ENCODE measurements at regions not wholly inside any gene's neighbourhood (a gene's known extent, or its start where the extent isn't known, plus 50 kb on each side); places are given as distances from the start of the nearest gene placed in this dataset.

- Histone ChIP-seq H3K27me3 (ENCODE audit: control insufficient read depth in 2 of 2, insufficient read depth in 2 of 2, low read length in 2 of 2) (no peaks in the 10 kb centered on the region), H3K79me2 (ENCODE audit: control insufficient read depth, insufficient read depth, low read length) (no peaks in the 10 kb centered on the region), H4K20me1 (replicated peaks; ENCODE audit: control insufficient read depth, extremely low read depth, insufficient read depth, low read length) (no peaks in the 10 kb centered on the region), H3K9me1 (replicated peaks; ENCODE audit: control insufficient read depth, extremely low read depth, insufficient read depth, low read length) (no peaks in the 10 kb centered on the region), H2AFZ (ENCODE audit: low read depth, low read length) (no peak overlapping the region), H3K36me3 (ENCODE audit: control insufficient read depth in 2 of 2, extremely low read depth in 1 of 2, insufficient read depth in 2 of 2, low read length in 2 of 2) (no peaks in the 10 kb centered on the region), H3K4me2 (ENCODE audit: insufficient read depth, low read length) (no peak overlapping the region), H3K27ac (ENCODE audit: insufficient read depth, low read depth, low read length) (no peak overlapping the region), H3K9me3 (replicated peaks; ENCODE audit: control insufficient read depth, insufficient read depth, low read length) (no peaks in the 10 kb centered on the region), H3K9ac (replicated peaks; ENCODE audit: extremely low read depth, insufficient read depth, low read length) (no peak overlapping the region), H3K4me1 (ENCODE audit: control insufficient read depth, extremely low read depth, insufficient read depth, low read length) (no peaks in the 10 kb centered on the region), H3K4me3 (replicated peaks in 1 of 3; ENCODE audit: insufficient read depth in 1 of 3, low read depth in 1 of 3, low read length in 3 of 3) (no peak overlapping the region)
- dilution Hi-C loops (cut with MboI; ENCODE audit: extremely low pct_ligation_motif_present, low sequenced_read_pairs) (no loop called here), intact Hi-C loops (cut with micrococcal nuclease) (loop anchor here (1.0 kb wide), 2 partner anchors 265 to 336 kb away; no protein-coding TSS in a partner anchor)
- peak; percentile 43 for DNase-seq (ENCODE audit: low read depth, low spot score)
- ChIA-PET CTCF (interaction anchor here (0.6 to 2.6 kb wide), 21 partner anchors 8 to 734 kb away, joined by 3 to 25 read pairs (median 6); no protein-coding TSS in a partner anchor), POLR2A (no interaction called here)
- TF ChIP-seq FOS (IDR thresholded peaks at IDR 0.05; ENCODE audit: borderline replicate concordance, insufficient read depth, low read length) (no peak), CTCF (IDR thresholded peaks at IDR 0.05; ENCODE audit: extremely low read depth in 1 of 2, insufficient read depth in 1 of 2, low read depth in 1 of 2, low read length in 2 of 2) (peak; percentile 69 to 86)
- peak; percentile 60 for FAIRE-seq
- no TSS peak for BruUV-seq (replicated peaks)
These were observed 295.1 kb upstream of the PLET1 start for GRCh38 chr11:112555491-112556364.

GRCh38 chr11:112558691-112559090, 298.0 kb upstream of the PLET1 start:
- no peaks in the 10 kb centered on the region for H3K9me3 ChIP-seq (replicated peaks; ENCODE audit: control insufficient read depth, insufficient read depth, low read length)
- H3K36me3 ChIP-seq (ENCODE audit: control insufficient read depth in 2 of 2, extremely low read depth in 1 of 2, insufficient read depth in 2 of 2, low read length in 2 of 2): no peaks in the 10 kb centered on the region
- no TSS peak for BruUV-seq (replicated peaks)
- ChIA-PET POLR2A (no interaction called here), CTCF (no interaction called here)
- H3K4me2 ChIP-seq (ENCODE audit: insufficient read depth, low read length): no peak overlapping the region
- H3K27me3 ChIP-seq (ENCODE audit: control insufficient read depth in 2 of 2, insufficient read depth in 2 of 2, low read length in 2 of 2): no peaks in the 10 kb centered on the region
- no peak overlapping the region for H3K4me3 ChIP-seq (replicated peaks in 1 of 3; ENCODE audit: insufficient read depth in 1 of 3, low read depth in 1 of 3, low read length in 3 of 3)
- no peak for DNase-seq (ENCODE audit: low read depth, low spot score)
- no peak overlapping the region for H3K9ac ChIP-seq (replicated peaks; ENCODE audit: extremely low read depth, insufficient read depth, low read length)
- no peak overlapping the region for H3K27ac ChIP-seq (ENCODE audit: insufficient read depth, low read depth, low read length)
- intact Hi-C loops (cut with micrococcal nuclease): no loop called here
- no peak for FAIRE-seq
- no peak overlapping the region for H2AFZ ChIP-seq (ENCODE audit: low read depth, low read length)
- H4K20me1 ChIP-seq (replicated peaks; ENCODE audit: control insufficient read depth, extremely low read depth, insufficient read depth, low read length): no peaks in the 10 kb centered on the region
- H3K79me2 ChIP-seq (ENCODE audit: control insufficient read depth, insufficient read depth, low read length): no peaks in the 10 kb centered on the region
- no peaks in the 10 kb centered on the region for H3K4me1 ChIP-seq (ENCODE audit: control insufficient read depth, extremely low read depth, insufficient read depth, low read length)
- no peaks in the 10 kb centered on the region for H3K9me1 ChIP-seq (replicated peaks; ENCODE audit: control insufficient read depth, extremely low read depth, insufficient read depth, low read length)
- TF ChIP-seq POLR2A (IDR thresholded peaks at IDR 0.05; ENCODE audit: low read depth, low read length) (no peak), GATA2 (IDR thresholded peaks at IDR 0.05; ENCODE audit: insufficient read depth, insufficient read length, low read depth, low read length) (no peak), MAX (IDR thresholded peaks at IDR 0.05; ENCODE audit: insufficient read depth, insufficient read length) (no peak), CTCF (IDR thresholded peaks at IDR 0.05; ENCODE audit: extremely low read depth in 1 of 2, insufficient read depth in 1 of 2, low read depth in 1 of 2, low read length in 2 of 2) (no peak), JUN (IDR thresholded peaks at IDR 0.05; ENCODE audit: borderline replicate concordance, insufficient read depth, insufficient read length, low read depth) (no peak), MYC (IDR thresholded peaks at IDR 0.05; ENCODE audit: low read depth, low read length) (no peak)
- dilution Hi-C loops (cut with MboI; ENCODE audit: extremely low pct_ligation_motif_present, low sequenced_read_pairs): no loop called here
